T1000 (cell line): ENCODE measurements at regions not wholly inside any gene's neighbourhood (a gene's known extent, or its start where the extent isn't known, plus 50 kb on each side); places are given as distances from the start of the nearest gene placed in this dataset.

Experiments
- DNase-seq: peaks from one replicate; lab custom pipeline; 2025; ENCODE audit warnings: mixed read lengths; lab: John Stamatoyannopoulos, UW

DNA sequence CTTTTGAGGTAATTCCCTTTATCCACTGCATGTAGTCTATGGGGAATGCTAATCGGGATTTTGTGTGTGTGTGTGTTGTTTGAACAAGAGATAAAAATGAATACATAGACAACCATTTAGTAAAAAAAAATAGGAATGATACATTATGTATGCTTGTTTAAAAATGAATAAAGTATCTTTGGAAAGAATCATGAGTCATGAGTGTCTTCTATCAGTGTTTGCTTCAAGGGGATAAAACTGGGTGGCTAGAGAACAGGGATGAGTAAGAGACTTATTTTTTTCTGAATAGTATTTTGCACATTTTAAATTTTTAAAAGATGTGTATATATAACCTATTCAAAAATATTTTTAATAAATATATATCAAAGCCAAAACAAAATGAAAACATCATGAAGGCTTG, 839.4 kb upstream of the ADGRL4 start:
- DNase-seq: no peak

DNA sequence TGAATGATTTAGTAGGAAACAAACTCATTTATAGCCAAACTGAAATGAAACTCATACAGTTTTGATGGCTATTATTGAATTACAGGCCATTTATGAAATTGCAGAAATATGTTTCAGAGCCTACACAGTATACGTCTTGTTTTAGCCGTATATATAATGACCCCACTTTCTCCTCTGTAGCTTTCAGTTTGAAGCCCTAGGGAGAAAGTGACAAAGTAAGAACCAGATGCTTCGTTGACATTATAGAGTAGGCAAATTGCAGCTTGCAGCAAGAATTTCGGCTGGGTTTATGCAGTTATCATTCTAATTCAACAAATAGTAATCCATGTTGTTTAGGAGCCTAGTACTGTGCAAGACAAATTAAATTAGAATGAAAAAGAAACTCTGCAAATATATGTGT, 836.3 kb upstream of the ADGRL4 start:
- no peak for DNase-seq

DNA sequence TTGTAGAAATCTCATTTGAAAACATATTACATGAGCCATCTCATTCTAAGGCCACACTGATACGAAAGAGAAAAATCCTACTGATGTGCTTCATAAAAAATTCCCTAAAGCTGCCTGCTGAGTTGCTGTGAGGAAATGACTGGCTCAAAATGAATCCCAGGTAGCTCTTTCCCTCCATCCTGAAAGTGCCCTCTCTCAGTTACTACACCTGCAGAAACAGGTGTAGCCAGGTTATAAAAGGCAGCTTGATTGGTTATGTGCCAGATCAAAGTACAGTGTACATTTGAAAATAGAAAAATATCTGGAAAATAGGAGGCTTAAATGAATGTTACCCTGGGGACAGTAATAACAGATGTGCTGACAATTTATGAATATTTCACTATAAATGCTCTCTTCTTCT, 833.4 kb upstream of the ADGRL4 start:
- no peak for DNase-seq

DNA sequence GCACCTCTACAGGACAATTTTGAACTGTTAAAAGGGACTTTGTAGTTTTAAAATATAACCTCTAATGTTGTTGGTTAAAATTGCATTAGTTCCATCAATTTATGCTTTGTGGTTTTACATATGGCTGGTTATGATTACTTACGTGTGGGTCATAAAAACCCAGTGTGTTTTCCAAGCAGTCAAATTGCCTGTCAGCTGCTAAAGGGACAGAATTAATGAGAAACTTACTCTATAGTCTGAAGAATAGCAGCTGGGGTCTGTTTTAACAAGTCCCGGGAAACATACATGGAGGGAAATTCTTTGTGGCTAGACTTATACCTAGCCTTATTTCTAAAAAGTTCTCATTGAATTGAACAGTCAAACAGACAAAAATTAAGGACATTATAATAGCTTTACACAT, 820.9 kb upstream of the ADGRL4 start:
- no peak for DNase-seq

DNA sequence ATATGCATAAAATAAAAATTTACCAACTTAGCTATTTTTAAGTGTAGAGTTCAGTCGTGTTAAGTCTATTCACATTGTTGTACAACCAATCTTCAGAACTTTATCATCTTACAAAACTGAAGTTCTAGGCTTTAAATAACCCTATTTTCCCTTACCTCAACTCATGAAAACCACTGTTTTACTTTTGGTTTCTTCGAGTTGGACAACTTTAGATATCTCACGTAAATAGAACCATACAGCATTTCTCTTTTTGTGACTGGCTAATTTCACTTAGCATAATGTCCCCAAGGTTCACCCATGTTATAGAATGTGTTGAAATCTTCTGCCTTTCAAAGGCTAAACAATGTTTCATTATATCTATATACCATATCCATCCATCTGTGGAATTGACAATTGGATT, 819.0 kb upstream of the ADGRL4 start:
- no peak for DNase-seq

DNA sequence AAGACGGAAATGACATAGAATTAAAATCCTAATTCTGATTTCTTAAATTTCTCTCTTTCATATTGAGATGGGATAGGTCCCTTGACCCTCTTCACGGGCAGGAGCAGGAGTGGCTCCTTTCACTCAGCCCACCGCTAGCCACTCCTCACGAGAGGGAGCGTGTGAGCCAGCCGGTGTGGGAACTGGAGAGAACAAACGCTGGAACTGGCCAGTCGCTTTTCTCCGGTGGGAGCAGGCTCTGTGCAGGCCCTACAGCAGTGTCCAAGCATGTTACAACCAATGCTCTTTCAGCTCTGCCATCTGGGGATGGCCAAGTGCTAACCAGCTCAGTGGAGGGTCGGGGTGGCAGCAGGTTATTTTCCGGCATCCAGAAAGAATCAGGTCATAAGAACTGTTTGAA, 815.5 kb upstream of the ADGRL4 start:
- no peak for DNase-seq

DNA sequence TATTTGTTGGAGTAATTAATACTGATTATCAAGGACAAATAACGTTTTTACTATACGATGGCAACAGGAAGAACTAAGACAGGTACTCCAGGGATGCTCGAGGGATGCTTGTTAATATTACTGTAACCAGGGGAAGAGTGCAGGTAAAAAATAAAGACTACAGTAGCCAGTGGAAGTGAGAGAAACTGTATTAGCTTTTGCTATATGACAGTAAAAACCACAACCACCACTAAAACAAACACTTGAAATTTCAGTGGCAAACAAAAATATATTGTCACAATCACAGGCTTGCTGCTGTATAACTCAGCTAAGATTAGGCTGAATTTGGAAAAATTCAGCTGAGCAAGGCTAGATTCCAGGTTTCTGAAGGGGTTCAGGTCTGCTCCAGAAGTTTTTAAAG, 812.6 kb upstream of the ADGRL4 start:
- no peak for DNase-seq

DNA sequence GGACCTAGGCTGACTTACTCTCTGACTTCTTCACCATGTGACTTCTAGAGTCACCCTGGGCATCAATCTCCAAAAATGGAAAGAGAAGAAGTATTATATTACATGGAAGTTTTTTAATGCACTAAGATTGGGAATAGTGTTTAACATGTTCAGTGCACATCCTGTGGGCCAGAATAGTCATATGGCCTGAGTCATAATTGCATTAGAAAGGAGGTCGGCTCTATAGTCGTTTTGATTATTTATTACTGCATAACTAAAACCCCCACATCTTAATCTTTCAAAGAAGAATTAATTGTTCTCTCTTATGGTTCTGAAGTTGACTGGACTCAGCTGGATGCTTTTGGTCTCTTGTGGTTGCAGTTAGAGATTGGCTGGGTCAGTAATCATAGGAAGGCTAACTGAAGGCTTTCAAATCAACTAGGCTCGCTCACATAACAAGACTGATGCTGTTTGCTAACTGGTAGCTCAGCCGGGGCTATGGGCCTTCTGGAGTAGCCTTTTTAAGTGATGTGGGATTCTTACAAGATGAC, 810.6 kb upstream of the ADGRL4 start:
- no peak for DNase-seq

DNA sequence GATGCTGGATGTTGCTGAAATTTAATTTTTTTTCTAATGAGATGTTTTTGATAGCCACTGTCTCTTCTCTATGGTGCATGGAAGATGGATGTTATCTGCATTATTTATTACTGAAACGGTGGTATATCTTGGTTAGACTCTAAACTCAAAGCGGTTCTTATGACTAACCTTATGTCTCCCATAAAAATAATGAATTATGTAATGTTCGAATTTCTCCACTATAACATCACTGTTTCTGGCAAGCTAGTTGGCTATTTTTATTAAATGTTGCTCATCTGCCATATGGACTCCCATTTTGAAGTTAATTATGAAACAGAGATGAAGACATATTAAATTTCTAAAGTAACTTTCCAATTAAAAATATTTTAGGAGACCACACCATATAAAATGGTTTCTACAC, 808.6 kb upstream of the ADGRL4 start:
- DNase-seq: no peak

DNA sequence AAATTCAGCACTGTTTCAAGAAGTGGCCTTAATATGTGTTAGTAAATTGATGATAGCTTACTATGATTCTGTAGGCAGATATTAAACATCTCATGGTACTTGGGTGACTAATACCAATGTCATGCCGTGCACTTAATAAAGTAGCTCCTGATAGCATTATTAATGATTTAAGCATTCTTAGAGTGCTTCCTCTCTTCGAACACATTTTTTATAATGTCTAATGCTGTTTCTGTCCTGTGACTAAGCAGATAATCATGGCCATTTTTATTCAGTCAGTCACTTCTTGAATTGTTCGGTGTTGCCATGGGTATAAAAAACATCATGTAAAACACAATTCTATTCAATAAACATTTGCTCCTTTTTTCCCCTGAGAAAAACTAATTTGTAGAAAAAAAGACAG, 804.6 kb upstream of the ADGRL4 start:
- DNase-seq: no peak

DNA sequence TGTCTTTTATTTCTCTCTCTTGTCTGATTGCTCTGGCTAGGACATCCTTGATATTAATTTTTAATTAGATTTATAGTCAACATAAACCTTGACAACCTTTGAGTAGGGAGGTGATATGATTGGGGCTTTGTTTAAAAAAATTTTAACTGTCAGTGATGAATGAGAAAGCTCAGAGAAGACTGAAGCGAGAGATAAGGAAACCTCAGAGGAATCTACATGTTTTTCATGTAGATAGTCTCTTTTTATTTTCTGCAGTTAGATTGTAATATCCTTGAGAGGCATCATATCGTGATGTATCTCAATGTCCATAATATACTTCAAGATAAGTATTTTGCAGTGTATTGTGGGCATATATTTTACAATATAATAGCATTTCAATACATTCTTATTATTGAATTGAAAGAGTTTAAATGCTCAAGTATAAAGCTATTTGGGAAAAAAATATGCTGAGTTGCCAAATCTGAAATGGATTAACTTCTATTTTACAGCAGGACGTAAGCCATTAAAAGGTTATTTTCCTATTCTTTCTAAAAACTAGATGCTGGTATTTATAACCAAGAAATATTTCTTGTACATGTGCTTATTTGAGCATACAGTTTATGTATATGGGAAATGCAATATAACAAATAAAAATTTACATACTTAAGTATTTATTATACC, 802.4 kb upstream of the ADGRL4 start:
- DNase-seq: no peak

DNA sequence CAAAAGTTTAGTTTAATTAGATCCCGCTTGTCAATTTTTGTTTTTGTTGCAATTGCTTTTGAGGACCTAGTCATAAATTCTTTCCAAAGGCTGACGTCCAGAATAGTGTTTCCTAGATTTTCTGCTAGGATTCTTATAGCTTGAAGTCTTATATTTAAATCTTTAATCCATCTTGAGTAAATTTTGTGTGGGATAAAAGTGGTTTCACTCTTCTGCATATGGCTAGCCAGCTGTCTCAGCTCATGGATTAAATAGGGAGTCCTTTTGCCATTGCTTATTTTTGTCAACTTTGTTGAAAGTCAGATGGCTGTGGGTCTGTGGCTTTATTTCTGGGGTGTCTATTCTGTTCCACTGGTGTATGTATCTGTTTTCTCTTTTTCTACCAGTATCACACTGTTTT, 801.3 kb upstream of the ADGRL4 start:
- no peak for DNase-seq

DNA sequence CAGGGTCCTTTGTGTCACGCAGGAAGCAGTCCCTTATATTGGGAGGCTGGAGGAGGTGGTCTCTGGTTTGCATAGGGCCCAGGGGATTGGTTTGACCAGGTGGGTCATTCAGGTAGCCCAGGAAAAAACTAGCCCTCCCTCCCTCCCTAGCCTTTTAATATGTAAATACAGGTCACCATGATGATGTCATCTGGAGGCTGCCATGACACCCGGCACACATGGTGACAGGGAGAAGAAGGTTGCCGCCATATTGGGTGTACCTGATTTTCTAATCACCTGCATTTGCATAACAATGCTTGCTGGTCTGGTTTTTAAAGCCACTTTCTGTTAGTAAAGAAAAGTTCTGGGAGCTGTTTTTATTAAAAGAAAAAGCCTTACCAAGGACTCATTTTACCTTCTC, 791.0 kb upstream of the ADGRL4 start:
- DNase-seq: no peak

DNA sequence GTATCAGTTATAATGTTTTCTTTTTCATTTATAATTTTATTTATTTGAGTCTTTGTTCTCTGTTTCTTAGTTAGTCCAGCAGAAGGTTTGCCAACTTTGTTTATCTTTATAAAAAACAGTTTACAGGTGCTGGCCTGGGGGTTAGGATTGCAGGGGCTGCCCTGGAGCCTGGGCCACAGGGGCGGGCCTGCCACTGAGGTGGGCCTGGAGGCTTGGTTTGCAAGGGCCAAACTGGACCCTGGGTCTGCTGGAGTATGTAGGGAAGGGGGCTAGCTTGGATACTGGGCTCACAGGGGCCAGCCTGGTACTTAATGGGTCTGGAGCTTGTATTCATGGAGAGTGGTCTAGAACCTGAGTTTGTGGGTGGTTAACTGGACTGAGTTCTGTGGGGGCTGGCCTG, 789.9 kb upstream of the ADGRL4 start:
- DNase-seq: no peak

DNA sequence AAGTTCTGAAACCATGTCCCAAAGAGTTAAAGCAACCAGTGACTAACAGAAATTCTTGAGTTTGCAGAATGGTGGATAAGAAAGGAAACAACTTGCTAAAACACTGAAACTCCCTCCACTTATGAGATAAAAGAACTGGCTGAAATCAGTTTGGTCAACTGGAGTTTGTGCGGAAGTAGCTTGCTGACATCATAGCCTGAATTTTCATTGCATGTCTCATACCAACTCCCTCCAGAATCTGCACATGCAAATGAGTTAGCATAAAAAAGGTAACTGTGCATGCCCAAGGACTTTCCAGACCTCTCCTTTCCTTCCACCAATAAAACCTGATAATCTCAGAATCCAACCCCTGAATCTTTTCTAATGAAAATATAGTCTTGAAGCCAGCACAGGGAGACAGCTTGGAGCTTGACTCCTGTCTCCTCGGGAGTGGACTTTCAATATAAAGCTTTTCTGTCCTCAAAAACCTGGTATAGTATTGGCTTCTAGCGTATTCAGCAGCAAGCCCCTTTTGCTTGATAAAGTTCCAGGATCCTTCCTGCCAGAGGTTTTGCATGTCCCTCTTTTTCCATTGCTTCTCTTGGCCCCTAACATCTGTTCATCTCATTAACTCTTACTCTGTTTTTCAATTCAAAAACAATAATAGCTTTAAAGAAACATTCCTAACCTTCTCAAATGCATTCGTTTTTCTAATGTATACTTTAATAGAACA, 785.8 kb upstream of the ADGRL4 start:
- no peak for DNase-seq

DNA sequence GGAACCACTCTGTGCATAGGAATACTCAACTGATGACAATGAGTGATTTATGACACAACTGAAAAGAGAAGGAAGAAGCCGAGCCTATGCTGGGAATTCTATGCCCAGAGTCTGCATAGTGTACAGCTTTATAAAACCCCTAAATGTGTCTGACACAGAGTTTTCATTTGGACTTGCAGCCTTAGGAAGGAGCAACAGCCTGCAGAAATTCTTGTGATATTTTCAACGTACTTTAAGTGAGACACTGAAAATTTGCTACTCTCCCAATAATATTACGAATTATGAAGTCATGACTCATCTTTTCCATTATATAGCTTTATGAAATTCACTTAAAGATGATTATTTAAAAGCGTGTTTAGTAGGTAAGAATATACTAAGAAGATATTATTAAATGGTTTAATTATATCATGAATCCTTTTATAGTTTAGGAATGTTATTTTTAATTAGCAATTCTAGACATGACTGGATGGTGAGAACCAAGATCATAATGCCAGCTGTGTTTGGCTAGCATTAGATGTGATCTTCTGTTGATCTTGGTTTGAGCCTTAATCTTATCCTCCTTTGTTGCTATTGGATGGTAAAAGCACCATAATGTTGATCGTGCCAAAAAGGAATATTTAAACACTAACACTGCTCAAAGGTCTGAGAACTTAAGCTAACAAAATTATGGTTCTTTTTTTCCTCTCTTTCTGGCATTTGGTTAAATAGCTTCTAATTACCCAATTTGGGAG, 785.1 kb upstream of the ADGRL4 start:
- no peak for DNase-seq

DNA sequence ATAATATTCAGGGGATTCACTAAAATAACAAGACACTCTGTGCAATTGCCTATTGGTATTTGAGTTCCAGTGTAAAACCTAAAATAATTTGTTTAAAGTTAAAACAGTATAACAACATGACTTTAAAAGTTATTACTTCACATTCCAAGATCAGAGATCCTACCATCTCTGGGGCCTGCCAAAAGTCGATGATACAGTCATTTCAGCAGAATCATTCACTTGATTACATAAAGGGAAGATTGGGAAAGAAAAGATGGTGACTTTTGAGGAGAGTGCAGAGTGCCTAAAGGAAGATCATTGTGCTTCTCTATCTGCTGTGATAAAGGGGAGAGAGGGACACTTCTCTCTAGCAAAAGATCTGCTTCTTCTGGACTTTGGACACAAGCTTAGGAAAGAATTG, 784.4 kb upstream of the ADGRL4 start:
- no peak for DNase-seq

DNA sequence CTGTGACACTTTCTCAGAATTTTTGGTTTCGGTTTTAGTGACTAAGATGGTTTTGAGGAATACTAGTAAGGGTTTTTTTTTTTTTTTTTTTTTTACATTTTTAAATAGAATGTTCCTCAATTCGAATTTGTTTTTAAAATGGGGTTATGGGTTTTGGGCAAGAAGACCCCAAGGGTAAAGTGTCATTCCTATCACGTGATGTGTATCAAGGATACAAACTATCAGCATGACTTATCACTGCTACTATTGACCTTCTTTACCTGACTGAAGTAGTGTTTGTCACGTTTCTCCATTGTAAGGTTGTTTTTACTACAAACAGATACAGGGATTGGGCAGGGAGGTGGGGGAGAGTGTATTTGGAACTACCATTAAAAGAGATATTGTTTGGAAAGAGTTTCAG, 781.1 kb upstream of the ADGRL4 start:
- no peak for DNase-seq

DNA sequence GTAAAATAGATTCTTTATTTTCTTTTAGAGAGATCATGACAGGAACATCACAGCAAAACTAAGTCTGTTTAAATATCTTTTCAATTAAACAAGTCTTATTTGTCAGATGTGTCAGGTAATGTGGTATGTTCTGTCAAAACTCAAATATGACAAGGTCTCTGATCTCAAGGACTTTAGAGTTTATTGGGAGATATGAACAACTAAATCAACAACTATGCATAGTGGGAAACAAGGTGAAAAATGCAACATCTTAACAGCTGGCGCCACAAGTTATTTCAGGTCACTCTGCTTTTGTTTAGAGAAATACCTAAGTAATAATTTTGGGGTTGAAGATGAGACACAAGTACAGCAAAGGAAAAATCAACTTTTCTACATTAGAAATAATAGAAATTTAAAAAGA, 779.4 kb upstream of the ADGRL4 start:
- DNase-seq: no peak

DNA sequence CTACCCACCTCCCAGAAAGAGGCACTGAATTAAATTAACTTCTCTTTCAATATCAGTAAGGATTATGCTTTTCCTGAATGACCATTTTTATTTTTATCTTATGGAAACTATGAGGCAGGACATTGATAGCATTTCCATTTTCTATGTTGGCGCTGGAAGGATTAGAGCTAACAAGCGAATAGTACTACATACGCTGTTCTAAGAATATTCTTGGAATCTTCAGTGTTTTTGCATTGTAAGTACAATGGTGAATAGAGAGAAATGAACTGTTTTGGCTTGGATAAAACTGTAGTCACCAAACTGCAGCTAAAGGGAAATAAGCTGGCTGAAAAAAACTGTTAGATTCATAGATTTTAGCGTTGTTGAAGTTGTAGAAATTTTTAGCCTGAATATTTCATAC, 779.0 kb upstream of the ADGRL4 start:
- DNase-seq: no peak

DNA sequence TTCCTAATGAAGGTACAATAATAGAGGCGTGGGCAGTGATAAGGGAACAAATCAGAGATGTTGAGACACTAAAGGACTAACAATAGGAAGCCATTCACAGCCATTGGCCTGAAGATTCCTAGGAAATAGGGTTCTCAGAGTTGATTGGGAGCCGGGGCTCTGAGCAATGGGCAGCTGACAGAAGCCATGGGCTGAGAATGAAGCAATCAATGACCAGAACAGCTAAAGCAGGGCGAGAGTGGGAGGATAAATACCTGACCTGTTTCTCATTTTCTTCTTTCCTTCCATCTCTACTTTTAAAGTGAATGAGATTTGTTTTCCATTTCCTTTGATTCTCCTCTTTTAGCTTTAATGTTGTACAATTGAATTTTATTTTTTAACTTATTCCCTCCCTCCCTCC, 774.7 kb upstream of the ADGRL4 start:
- DNase-seq: no peak

DNA sequence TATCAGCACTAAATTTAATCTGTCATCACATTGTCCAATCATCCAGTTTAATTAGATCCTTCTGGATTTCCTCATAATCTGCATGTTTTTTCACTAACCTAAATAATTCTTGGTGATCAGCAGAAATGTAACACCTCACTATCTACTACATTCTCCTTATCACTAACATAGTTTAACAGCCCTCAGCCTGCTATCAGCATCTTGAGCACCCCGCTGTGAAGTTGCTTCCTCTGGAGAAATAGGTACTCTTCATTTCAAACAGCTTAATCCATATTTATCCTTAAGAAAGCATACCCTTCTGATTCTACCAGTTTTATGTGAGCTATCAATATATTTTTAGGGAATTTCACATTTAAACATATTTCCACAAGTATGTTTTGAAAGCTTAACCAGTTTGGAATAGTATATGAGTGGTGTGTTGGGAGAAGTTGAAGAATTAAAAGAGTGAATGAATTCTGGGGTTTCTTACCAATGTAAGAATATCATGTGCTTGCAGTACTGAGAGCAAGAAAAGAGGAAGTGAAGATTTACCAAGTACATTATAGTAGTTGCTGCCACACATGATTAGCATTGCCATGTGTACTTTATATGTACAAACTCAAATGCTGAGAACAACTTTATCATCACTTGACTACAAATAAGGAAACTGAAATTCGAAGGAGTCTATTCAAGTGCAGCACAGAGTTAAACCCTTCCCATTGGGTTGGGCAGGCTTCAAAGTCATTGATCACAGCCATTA, 771.1 kb upstream of the ADGRL4 start:
- no peak for DNase-seq

DNA sequence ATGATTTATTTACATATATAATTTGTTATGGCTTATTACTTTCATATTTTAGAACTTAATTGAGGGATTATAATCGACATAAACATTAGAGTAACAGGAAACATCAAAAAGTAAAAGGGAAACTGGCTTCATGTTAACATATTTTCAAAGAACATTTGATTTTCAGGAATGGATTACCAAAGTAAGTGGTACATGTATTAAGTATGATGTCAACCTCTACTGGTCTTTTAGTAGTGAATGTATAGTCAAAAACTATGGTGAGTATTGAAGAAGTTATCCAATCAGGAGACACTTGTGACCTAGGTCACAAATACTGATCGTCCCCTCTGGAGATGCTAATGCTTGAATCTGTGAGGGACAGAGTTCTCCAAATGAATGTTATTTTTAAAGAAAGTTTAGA, 768.9 kb upstream of the ADGRL4 start:
- no peak for DNase-seq
